ENCODE measurements at regions not wholly inside any gene's neighbourhood (a gene's known extent, or its start where the extent isn't known, plus 50 kb on each side); places are given as distances from the start of the nearest gene placed in this dataset.
A peak's percentile ranks its signal among the peaks of the same experiment; 100 is the strongest.

GRCh38 chr13:40189898-40190630 is 476.4 kb downstream of the FOXO1 start:
- Mint-ChIP-seq H3K9me3 (no peaks in the 10 kb centered on the region), H3K36me3 (ENCODE audit: low read depth) (peaks cover 2% of the 10 kb centered on the region), H3K4me1 (ENCODE audit: low read depth) (peaks cover 71% of the 10 kb centered on the region), H3K4me3 (peak overlapping the region; percentile 43), H3K27me3 (ENCODE audit: insufficient read depth) (no peaks in the 10 kb centered on the region), H3K27ac (peak overlapping the region; percentile 94)
- no peak for DNase-seq (ENCODE audit: low spot score)
- intact Hi-C loops (cut with micrococcal nuclease), result loop anchor here (1.0 to 5.0 kb wide), 10 partner anchors 17 to 413 kb away; no protein-coding TSS in a partner anchor

GRCh38 chr13:40190641-40191100 is 475.8 kb downstream of the FOXO1 start:
- Mint-ChIP-seq H3K9me3 (no peaks in the 10 kb centered on the region), H3K4me1 (ENCODE audit: low read depth) (peaks cover 66% of the 10 kb centered on the region), H3K27me3 (ENCODE audit: insufficient read depth) (no peaks in the 10 kb centered on the region), H3K27ac (peak overlapping the region; percentile 87), H3K4me3 (peak overlapping the region; percentile 35), H3K36me3 (ENCODE audit: low read depth) (no peaks in the 10 kb centered on the region)
- peak; percentile 58 for DNase-seq (ENCODE audit: low spot score)
- intact Hi-C loops (cut with micrococcal nuclease), result loop anchor here (2.0 kb wide), 1 partner anchor 16 kb away; no protein-coding TSS in a partner anchor

GRCh38 chr13:40191186-40191980 is 475.1 kb downstream of the FOXO1 start:
- Mint-ChIP-seq H3K36me3 (ENCODE audit: low read depth) (no peaks in the 10 kb centered on the region), H3K27ac (no peak overlapping the region), H3K4me1 (ENCODE audit: low read depth) (peaks cover 61% of the 10 kb centered on the region), H3K4me3 (no peak overlapping the region), H3K9me3 (no peaks in the 10 kb centered on the region), H3K27me3 (ENCODE audit: insufficient read depth) (no peaks in the 10 kb centered on the region)
- intact Hi-C loops (cut with micrococcal nuclease), result loop anchor here (2.0 kb wide), 1 partner anchor 15 kb away; no protein-coding TSS in a partner anchor
- no peak for DNase-seq (ENCODE audit: low spot score)

GRCh38 chr13:40192452-40192851 is 474.0 kb downstream of the FOXO1 start:
- Mint-ChIP-seq H3K9me3 (no peaks in the 10 kb centered on the region), H3K27ac (no peak overlapping the region), H3K4me1 (ENCODE audit: low read depth) (peaks cover 51% of the 10 kb centered on the region), H3K4me3 (no peak overlapping the region), H3K27me3 (ENCODE audit: insufficient read depth) (no peaks in the 10 kb centered on the region), H3K36me3 (ENCODE audit: low read depth) (no peaks in the 10 kb centered on the region)
- DNase-seq (ENCODE audit: low spot score), result no peak
- intact Hi-C loops (cut with micrococcal nuclease), result no loop called here

- DNase-seq (ENCODE audit: low spot score), result no peak
- H3K36me3 Mint-ChIP-seq (ENCODE audit: low read depth), result no peaks in the 10 kb centered on the region
These were observed 473.6 kb downstream of the FOXO1 start for GRCh38 chr13:40192858-40193257.

GRCh38 chr13:40193286-40194223 is 472.9 kb downstream of the FOXO1 start:
- no peaks in the 10 kb centered on the region for H3K36me3 Mint-ChIP-seq (ENCODE audit: low read depth)
- no peaks in the 10 kb centered on the region for H3K27me3 Mint-ChIP-seq (ENCODE audit: insufficient read depth)
- no peak overlapping the region for H3K27ac Mint-ChIP-seq
- no peak for DNase-seq (ENCODE audit: low spot score)
- intact Hi-C loops (cut with micrococcal nuclease), result no loop called here
- no peak overlapping the region for H3K4me3 Mint-ChIP-seq
- peaks cover 40% of the 10 kb centered on the region for H3K4me1 Mint-ChIP-seq (ENCODE audit: low read depth)
- H3K9me3 Mint-ChIP-seq, result no peaks in the 10 kb centered on the region

More at GRCh38 chr13:40192858-40193257, 473.6 kb downstream of the FOXO1 start:
- peaks cover 47% of the 10 kb centered on the region for H3K4me1 Mint-ChIP-seq (ENCODE audit: low read depth)
- H3K27ac Mint-ChIP-seq, result no peak overlapping the region
- H3K27me3 Mint-ChIP-seq (ENCODE audit: insufficient read depth), result no peaks in the 10 kb centered on the region
- no peaks in the 10 kb centered on the region for H3K9me3 Mint-ChIP-seq
- intact Hi-C loops (cut with micrococcal nuclease), result no loop called here
- no peak overlapping the region for H3K4me3 Mint-ChIP-seq

- intact Hi-C loops (cut with micrococcal nuclease), result no loop called here
- H3K27me3 Mint-ChIP-seq (ENCODE audit: insufficient read depth), result no peaks in the 10 kb centered on the region
- DNase-seq (ENCODE audit: low spot score), result no peak
- H3K4me1 Mint-ChIP-seq (ENCODE audit: low read depth), result peaks cover 32% of the 10 kb centered on the region
- no peak overlapping the region for H3K4me3 Mint-ChIP-seq
- no peaks in the 10 kb centered on the region for H3K9me3 Mint-ChIP-seq
- peaks cover 2% of the 10 kb centered on the region for H3K36me3 Mint-ChIP-seq (ENCODE audit: low read depth)
- no peak overlapping the region for H3K27ac Mint-ChIP-seq
These were observed 472.1 kb downstream of the FOXO1 start for GRCh38 chr13:40194224-40194806.

- peaks cover 3% of the 10 kb centered on the region for H3K36me3 Mint-ChIP-seq (ENCODE audit: low read depth)
These were observed 469.4 kb downstream of the FOXO1 start for GRCh38 chr13:40197049-40197448.

GRCh38 chr13:40197936-40198595 is 468.4 kb downstream of the FOXO1 start:
- no peaks in the 10 kb centered on the region for H3K27me3 Mint-ChIP-seq (ENCODE audit: insufficient read depth)

More at GRCh38 chr13:40197049-40197448, 469.4 kb downstream of the FOXO1 start:
- Mint-ChIP-seq H3K4me1 (ENCODE audit: low read depth) (peaks cover 14% of the 10 kb centered on the region), H3K27ac (no peak overlapping the region), H3K9me3 (no peaks in the 10 kb centered on the region), H3K4me3 (no peak overlapping the region), H3K27me3 (ENCODE audit: insufficient read depth) (no peaks in the 10 kb centered on the region)
- intact Hi-C loops (cut with micrococcal nuclease), result no loop called here
- no peak for DNase-seq (ENCODE audit: low spot score)

GRCh38 chr13:40200273-40200978 is 466.0 kb downstream of the FOXO1 start:
- no peak overlapping the region for H3K27ac Mint-ChIP-seq
- H3K36me3 Mint-ChIP-seq (ENCODE audit: low read depth), result peaks cover 10% of the 10 kb centered on the region
- H3K27me3 Mint-ChIP-seq (ENCODE audit: insufficient read depth), result no peaks in the 10 kb centered on the region

More at GRCh38 chr13:40197936-40198595, 468.4 kb downstream of the FOXO1 start:
- no peak overlapping the region for H3K27ac Mint-ChIP-seq
- H3K9me3 Mint-ChIP-seq, result no peaks in the 10 kb centered on the region
- H3K4me1 Mint-ChIP-seq (ENCODE audit: low read depth), result peaks cover 10% of the 10 kb centered on the region
- no peak for DNase-seq (ENCODE audit: low spot score)
- no peak overlapping the region for H3K4me3 Mint-ChIP-seq
- H3K36me3 Mint-ChIP-seq (ENCODE audit: low read depth), result peaks cover 3% of the 10 kb centered on the region
- intact Hi-C loops (cut with micrococcal nuclease), result no loop called here

GRCh38 chr13:40204246-40204645 is 462.2 kb downstream of the FOXO1 start:
- Mint-ChIP-seq H3K27ac (no peak overlapping the region), H3K4me1 (ENCODE audit: low read depth) (peaks cover 60% of the 10 kb centered on the region), H3K36me3 (ENCODE audit: low read depth) (peaks cover 16% of the 10 kb centered on the region), H3K27me3 (ENCODE audit: insufficient read depth) (no peaks in the 10 kb centered on the region), H3K4me3 (no peak overlapping the region), H3K9me3 (peaks cover 17% of the 10 kb centered on the region)
- intact Hi-C loops (cut with micrococcal nuclease), result no loop called here
- no peak for DNase-seq (ENCODE audit: low spot score)

More at GRCh38 chr13:40200273-40200978, 466.0 kb downstream of the FOXO1 start:
- H3K4me3 Mint-ChIP-seq, result no peak overlapping the region
- intact Hi-C loops (cut with micrococcal nuclease), result no loop called here
- no peak for DNase-seq (ENCODE audit: low spot score)
- H3K9me3 Mint-ChIP-seq, result peaks cover 5% of the 10 kb centered on the region
- H3K4me1 Mint-ChIP-seq (ENCODE audit: low read depth), result peaks cover 26% of the 10 kb centered on the region
